Sciatic nerve (tissue), 2 donors: ENCODE measurements at regions not wholly inside any gene's neighbourhood (a gene's known extent, or its start where the extent isn't known, plus 50 kb on each side); places are given as distances from the start of the nearest gene placed in this dataset.

Experiments used
- ATAC-seq: fragments of 200-7000 bp; cut with Tn5 transposase; one replicate; pipeline ENCODE4 v1.9.1; 2020; ENCODE audit warnings: mild to moderate bottlenecking, moderate library complexity
- DNase-seq: peaks from one replicate; pipeline ENCODE4 v3.0.0-alpha.2; 2020; ENCODE audit warnings: low spot score
- intact Hi-C: fragments of 100-400 bp; cut with DNase I; formaldehyde crosslinking; loops from one replicate; pipeline ENCODE4 v1.14.2; 2022
- donor health status: DM: no; HTN: no; CAD: no.
- donor health status: DM: no; HTN: no; CAD: no.

GRCh38 chr20:42020316-42020715, 402.1 kb upstream of the CHD6 start:
- DNase-seq (no peak), ATAC-seq (no peak)
- intact Hi-C loops: no loop called here

GRCh38 chr20:42018979-42019378, 400.8 kb upstream of the CHD6 start:
- ATAC-seq (no peak), DNase-seq (no peak)
- intact Hi-C loops: no loop called here

- no peak for DNase-seq
- ATAC-seq: no peak
- intact Hi-C loops: no loop called here
These were observed 391.9 kb upstream of the CHD6 start for GRCh38 chr20:42010090-42010489.

DNA sequence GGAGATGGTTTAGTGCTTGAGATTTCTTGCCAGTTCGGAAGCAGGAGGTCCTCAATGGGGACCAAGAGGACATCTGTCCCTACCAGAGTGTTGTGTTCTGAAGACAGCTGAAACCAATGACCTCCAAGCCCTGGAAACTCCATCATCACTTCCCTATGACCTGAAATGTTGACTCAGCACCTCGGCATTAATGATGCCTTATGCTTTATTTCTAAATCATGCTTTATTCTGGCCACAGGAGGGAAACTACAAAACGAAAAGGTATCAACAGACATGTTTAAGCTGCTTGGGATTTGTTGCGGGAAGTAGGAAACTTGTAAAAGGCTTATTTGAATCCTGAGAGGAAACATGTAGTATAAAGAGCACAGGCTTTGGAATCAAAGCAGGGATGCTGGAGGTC, 389.1 kb upstream of the CHD6 start:
- DNase-seq (no peak), ATAC-seq (no peak)
- intact Hi-C loops: no loop called here

GRCh38 chr20:42005211-42005610, 387.0 kb upstream of the CHD6 start:
- intact Hi-C loops: no loop called here
- DNase-seq: no peak
- ATAC-seq: no peak

DNA sequence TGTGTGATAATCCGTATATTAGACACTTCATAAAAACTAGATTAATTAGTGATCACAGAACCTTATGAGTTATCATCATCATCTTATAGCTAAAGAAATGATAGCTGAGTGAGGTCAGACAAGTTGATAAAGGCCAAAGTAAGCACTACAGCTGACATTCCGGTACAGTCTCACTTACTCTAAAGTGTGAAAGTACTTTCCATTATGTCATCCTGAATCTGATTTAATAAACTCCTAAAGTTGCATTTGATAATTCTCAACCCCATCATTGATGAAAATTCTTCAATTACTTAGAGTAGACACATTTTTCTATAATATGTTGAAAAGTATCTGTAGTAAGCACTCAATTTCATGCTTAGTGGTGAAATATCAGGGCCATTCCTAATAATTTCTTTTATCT, 385.2 kb upstream of the CHD6 start:
- intact Hi-C loops: no loop called here
- no peak for DNase-seq
- ATAC-seq: no peak

DNA sequence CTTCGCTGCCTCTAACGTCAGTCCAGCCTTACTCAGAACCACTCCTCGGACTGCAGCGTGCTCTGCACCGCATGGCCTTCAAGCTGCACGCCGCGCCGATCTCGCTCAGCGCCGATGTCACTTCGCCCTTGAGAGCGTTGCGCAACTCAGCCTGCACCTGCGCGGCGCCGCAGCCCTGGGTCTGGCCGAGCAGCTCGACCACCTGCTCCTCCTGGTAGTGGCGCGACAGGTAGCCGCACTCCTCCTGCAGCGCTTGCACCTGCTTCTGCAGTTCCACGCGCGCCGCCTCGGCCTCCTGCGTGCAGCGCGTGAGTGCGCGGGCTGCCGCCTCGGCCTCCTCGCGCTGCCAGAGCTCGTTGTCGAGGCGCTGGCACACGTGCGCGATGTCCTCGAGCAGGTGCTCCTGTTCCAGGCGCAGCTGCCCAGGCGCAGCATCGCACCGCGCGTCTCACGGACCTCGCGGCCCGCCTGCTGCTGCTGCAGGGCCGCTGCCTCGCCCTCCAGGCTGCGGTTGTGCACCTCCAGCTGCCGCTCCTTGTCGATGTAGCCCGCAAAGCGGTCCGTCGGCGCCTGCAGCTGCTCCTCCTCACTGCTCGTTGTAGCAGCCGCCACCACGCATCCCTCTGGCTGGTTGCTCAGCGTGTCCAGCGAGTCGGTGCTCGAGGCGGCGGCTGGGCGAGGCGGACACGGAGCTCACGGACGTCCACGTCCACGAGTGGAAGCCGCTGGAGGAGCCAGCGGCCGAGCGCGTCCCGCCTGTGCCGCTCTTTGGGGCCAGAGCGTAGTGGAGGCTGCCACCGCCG, 380.6 kb upstream of the CHD6 start:
- no peak for DNase-seq
- intact Hi-C loops: no loop called here

DNA sequence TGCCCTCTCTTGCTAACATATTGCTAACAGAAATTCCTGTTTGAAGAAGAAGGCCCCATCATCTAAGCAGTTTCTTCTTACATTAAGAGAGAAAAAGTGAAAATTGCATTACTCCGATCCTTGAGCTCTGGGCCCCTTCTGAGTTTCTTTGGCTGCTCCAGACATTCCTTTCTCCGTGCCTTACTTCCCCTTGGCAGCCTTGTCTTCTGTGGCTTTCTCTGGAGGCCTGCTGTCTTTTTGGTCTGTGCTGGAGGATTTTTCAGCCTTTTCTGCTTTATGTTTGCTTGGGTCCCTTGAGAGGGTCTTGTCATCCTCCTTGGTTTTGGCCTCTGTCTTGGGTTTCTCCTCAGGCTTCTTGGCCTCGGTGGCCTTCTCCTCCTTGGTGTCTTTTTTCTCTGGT, 378.8 kb upstream of the CHD6 start:
- DNase-seq (no peak), ATAC-seq (no peak)
- intact Hi-C loops: no loop called here

More for the DNA sequence above, 380.6 kb upstream of the CHD6 start:
- ATAC-seq: no peak

GRCh38 chr20:41992481-41992880, 374.3 kb upstream of the CHD6 start:
- DNase-seq (no peak), ATAC-seq (no peak)
- intact Hi-C loops: no loop called here

- ATAC-seq (no peak), DNase-seq (no peak)
- intact Hi-C loops: no loop called here
These were observed 373.2 kb upstream of the CHD6 start for GRCh38 chr20:41991412-41991811.

DNA sequence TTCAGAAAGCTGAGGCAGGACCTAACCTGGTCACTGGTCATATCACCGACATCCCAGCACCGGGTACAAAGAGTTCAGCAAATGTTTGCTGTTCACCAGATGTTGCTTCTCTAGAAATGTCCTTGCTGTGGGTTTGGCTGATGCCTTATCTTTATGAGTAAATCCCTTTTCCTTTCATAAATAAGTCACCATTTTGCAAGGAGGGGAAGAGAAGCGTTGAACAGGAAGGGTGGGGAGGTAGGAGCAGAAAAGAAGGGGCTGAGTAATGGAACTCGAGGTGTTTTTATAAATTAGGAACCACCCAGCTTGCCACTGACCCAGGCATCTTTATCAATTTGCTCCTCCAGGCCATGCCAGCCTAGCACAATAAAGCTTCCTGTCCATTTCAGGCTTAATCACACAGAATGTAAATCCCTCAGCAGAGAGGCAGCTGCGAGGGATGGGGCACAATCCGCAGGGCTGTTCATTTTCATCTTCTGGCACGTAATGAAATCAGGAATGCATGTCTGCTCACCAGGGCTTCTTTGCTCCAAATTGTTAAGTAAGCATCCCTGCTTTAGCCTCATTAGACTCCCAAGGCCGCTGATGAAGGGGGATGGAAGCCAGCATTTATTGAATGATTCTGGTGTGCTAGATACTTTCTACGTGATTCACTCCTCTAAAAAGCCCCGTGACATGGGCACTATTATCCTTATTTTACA, 371.9 kb upstream of the CHD6 start:
- intact Hi-C loops: no loop called here
- DNase-seq (no peak), ATAC-seq (no peak)

- DNase-seq: no peak
- intact Hi-C loops: no loop called here
- no peak for ATAC-seq
These were observed 371.0 kb upstream of the CHD6 start for GRCh38 chr20:41989039-41989679.

- no peak for DNase-seq
- intact Hi-C loops: no loop called here
- ATAC-seq: no peak
These were observed 365.9 kb upstream of the CHD6 start for GRCh38 chr20:41984031-41984430.

DNA sequence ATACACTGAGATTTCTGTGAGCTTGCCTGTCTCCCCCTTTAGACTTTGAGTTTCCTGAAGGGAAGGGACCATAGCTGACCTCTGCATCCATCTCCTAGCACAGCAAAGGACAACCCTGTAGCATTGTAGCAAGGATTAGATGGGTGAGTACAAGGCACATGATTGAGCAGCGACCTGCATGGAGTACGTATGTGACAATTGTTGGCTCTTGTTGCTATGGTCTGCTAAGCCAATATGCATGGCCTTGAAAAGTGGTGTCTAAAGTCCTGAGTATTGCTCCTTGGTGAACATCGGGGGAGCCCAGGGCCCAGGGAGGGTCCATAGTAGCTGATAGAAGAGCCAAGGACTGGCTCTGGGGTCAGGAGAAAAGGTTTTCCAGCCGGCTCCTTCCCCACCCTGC, 365.0 kb upstream of the CHD6 start:
- ATAC-seq (no peak), DNase-seq (no peak)
- intact Hi-C loops: no loop called here

DNA sequence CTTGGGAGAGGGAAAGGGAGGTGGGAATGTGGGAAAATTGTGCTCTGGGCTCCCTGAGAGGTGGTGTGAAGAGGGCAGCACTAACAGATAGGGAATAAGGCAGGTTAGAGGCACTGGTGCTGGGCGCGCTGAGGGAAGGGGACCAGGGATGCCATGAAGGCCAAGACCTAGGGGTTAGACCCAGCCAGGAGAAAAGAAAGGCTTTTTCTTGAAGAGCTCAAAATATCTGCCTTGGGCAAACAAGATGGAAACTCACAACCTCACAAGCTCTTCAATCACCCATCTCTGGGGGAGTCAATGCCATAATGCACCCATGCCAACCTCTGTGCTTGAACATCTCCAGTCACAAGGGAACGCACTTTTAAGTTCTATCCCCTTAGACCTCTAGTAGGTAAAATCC, 363.6 kb upstream of the CHD6 start:
- intact Hi-C loops: no loop called here
- ATAC-seq (no peak), DNase-seq (no peak)

DNA sequence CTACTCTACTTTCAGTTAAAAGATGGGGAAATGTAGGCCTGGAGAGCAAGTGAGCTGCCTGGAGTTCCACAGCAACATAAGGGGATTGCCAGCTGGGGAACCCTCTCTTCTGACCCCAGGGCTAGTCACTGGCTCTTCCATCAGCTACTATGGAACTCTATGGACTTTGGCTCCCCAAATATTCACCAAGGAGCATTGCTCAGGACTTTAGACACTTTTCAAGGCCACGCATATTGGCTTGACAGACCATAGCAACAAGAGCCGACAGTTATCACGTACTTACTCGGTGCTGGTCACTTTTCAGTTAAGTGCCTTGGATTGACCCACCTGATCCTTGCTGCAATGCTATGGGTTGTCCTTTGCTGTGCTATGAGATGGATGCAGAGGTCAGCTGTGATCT, 360.7 kb upstream of the CHD6 start:
- intact Hi-C loops: no loop called here
- DNase-seq: no peak
- ATAC-seq: no peak

GRCh38 chr20:41978246-41978790, 360.1 kb upstream of the CHD6 start:
- no peak for DNase-seq
- intact Hi-C loops: no loop called here
- ATAC-seq: no peak

- DNase-seq: no peak
- no peak for ATAC-seq
- intact Hi-C loops: no loop called here
These were observed 351.5 kb upstream of the CHD6 start for GRCh38 chr20:41969656-41970055.

DNA sequence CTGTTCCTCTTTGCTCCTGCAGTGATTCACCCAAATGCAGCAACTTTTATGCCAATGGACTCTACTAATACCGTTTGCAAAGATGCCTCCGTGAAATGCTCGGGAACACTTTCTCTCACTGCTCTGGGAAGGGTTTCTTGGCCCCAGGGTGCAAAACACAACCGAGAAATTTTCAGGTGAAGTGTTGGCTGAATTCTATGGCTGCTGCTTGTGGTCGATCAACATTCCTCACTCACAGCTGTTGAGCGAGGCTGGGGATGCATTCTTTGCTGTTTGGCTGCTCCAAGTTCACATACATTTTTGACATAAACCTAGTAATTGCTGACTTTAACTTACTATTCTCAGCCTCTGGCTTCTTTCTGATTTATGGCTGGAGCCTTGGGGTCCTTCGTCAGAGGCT, 342.0 kb upstream of the CHD6 start:
- DNase-seq: no peak
- intact Hi-C loops: no loop called here
- no peak for ATAC-seq

DNA sequence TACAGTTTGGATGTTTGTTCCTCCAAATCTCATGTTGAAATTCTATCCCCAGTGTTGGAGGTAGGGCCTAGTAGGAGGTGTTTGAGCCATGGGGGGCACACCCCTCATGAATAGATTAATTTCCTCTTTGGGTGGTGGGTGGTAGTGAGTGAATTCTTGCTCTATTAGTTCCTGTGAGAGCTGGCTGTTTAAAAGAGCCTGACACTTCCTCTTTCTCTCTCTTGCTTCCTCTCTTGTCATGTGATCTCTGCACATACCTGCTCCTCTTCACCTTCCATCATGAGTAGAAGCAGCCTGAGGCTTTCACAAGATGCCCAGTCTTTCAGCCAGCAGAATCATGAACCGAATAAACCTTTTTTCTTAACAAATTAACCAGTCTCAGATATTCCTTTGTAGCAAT, 340.2 kb upstream of the CHD6 start:
- ATAC-seq: no peak
- intact Hi-C loops: no loop called here
- DNase-seq: no peak
